Activated CD8-positive, alpha-beta memory T cell treated with anti-CD3 and anti-CD28 coated beads, Interleukin-2, amount 50 U/mL, for 1 hour (primary cell): ENCODE measurements at regions not wholly inside any gene's neighbourhood (a gene's known extent, or its start where the extent isn't known, plus 50 kb on each side); places are given as distances from the start of the nearest gene placed in this dataset.
"Not testable (repeated sequence)": the region's sequence is repeated elsewhere in the genome, so short reads cannot be mapped to it uniquely, and the experiment has no call there.

Experiments
- DNase-seq: peaks from one replicate; pipeline ENCODE4 v3.0.0-alpha.2; 2020; ENCODE audit errors: extremely low read depth

DNA sequence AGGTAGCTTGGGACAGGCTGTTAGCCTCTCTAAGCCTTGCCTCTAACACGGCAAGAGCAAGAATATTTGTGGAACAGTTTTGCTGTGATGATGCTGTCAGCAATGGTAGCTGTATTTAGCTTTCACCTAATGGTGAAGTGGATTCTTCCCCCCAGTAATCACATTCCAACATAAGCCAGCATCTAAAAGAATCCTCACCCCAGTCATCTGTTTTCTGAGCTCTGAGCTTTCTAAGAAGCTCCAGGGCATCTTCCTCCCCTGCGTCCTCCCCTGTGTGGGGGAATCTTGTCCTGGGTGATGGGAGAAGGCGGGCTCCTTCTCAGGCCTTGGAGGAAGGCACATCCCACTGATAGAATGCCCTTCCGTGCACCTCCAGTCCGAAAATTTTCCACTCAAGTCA, 367.6 kb downstream of the BRD1 start:
- DNase-seq = no peak

GRCh38 chr22:49458708-49459099, 369.0 kb downstream of the BRD1 start:
- no peak for DNase-seq

GRCh38 chr22:49457946-49458707, 369.5 kb downstream of the BRD1 start:
- DNase-seq = no peak

DNA sequence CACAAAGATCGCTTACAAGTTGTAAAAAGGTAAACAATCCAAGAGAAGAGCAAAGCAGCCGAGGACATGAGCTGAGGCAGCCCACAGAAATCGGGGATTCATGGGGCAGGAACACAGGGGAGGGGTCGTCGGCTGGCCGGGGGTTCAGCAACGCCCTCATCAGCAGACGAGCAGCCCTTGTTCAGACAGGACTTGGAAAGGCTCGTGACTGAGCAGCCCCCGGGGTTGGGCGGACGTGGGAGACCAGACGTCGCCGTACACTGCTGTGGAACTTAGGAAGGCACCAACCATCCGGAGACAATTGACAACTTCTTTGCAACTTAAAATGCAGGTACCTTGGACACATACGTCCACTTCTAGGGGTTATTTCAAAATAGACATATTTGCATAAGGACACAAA, 370.5 kb downstream of the BRD1 start:
- DNase-seq = no peak

DNA sequence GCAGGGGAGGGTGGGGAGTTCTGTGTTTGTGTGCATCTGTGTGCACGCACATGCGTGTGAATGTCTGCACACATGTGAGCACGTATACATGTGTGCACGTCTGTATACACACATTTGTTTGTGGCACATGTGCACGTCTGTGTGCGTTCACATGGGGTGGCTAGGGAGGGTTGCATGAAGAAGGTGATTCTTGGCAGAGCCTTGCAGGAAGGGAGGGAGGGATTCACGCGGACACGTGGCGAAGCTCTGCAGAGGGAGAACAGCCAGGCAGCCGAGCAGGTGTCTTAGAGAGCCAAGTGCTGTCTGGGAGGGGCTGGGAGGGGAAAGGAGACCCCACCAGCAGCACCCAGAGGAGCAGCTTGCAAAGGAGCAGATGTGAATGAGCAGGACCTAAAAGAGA, 372.1 kb downstream of the BRD1 start:
- no peak for DNase-seq

DNA sequence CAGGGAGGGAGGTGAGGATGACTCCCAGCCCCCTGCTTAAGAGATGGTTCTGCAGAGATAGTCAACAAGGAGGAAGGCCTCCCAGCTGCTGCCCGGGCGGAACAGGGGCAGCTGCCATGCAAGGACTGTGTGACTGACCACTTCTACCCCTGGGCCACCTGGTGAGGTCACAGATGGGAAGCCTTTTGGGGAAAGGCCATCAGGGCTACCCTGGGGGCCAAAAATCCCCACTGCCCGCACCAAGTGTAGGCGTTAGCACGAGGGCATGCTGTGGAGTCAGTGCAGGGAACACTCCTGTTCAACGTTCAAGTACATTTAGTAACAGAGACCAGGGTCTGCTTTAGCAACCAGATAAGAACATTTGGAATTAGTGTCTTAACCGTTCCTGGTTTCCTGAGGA, 372.9 kb downstream of the BRD1 start:
- DNase-seq = no peak

- DNase-seq = no peak
Observed at GRCh38 chr22:49453771-49454170, 373.9 kb downstream of the BRD1 start.

- not testable (repeated sequence) for DNase-seq
Observed at GRCh38 chr22:49453019-49453418, 374.7 kb downstream of the BRD1 start.

DNA sequence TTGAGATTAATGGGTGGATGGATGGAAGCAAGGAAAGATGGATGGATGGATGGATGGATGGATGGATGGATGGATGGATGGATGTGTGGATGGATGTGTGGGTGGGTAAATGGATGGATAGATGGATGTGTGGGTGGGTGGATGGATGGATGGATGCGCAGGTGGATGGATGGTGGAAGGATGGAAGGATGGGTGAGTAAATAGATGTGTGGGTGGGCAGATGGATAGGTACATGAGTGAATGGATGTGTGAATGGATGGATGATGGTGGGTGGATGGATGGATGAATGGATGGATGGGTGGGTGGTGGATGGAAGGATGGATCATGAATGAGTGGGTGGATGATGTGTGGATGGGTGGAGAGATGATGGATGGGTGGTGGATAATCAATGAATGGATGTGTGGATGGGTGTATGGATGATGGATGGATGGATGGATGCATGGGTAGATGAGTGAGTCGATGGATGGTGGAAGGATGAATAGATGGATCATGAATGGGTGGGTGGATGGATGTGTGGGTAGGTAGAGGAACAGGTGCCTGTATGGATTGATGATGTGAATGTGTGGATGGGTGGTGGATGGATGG, 375.2 kb downstream of the BRD1 start:
- no peak for DNase-seq

- no peak for DNase-seq
Observed at GRCh38 chr22:49451070-49451840, 376.4 kb downstream of the BRD1 start.

DNA sequence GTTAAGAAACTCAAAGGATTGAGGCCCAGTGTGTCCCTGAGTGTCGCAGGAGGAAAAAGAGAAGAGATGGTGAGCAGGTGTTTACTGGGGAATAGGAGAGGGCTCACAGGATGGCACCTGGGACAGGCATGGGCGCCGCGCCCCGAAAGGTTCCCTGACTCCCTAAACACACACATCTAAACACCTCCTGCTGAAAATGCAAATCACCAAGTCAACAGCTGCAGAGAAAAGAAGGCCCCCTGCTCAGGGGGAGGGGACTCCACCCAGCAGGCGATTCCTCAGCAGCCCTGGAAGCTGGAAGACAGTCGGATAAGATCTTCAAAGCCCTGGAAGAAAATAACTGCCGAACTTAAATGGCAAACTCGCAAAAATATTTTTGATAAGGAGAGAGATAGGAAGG, 377.2 kb downstream of the BRD1 start:
- DNase-seq = no peak

DNA sequence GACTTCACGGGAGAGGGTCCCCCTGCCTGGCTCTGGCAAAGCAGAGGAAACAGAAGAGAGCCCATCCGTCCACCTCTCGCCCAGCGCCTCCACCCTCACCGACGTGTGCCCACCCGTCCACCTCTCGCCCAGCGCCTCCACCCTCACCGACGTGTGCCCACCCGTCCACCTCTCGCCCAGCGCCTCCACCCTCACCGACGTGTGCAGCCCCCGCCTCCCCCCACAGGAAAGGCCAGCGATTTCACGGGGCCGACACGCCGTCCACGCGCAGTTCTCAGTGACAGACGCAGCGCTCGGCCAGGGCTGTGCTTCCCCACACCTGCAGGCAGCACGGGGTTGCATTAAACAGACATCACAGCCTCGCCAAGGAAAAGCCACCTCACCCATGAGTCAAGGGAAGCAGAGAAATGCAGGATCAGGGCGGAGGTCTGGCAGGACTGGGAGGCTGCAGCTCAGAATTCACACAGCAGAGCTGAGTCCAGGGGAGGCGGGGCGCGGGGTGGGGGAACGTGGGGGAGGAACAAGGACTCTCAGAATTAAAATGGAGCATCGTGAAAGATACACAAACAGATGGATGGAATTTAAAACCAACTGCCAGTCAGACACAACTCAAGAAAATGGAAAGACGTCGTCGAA, 377.7 kb downstream of the BRD1 start:
- no peak for DNase-seq

DNA sequence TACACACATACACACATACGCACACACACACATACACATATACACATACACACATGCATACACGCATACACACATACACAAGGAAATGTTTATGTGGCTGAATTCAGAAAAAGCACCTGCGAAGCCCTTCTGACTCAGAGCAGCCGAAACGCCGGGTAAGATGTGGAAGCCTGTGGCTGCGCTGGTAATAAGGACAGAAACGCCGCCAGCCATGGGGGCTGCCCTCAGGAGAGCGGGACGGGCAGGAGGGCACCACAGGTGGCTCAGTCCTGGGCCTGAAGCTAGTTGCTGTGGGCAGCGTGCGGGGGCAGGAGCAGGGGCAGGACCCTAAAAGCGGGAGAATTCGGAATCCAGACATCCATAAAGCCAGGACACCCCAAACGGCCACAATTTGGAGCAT, 378.3 kb downstream of the BRD1 start:
- no peak for DNase-seq

DNA sequence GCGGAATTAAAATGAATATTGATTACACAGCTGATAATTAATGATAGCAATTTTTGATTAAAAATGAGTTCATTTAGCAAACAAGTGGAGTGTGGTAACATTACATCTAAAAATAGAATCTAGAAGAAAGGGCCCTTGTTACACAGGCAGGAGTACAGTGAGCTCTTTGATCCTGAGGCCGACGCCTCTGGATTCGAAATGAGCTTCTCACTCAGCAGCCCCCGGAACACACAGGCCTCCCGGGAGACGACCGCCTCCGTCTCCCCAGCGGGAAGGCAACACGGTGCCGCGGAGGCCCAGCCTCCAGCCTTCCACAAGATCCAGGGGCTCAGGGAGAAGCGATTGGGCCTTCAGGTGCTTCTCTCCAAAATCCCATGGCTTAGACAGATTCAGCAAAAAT, 379.1 kb downstream of the BRD1 start:
- no peak for DNase-seq

GRCh38 chr22:49447837-49448236, 379.8 kb downstream of the BRD1 start:
- DNase-seq = no peak

DNA sequence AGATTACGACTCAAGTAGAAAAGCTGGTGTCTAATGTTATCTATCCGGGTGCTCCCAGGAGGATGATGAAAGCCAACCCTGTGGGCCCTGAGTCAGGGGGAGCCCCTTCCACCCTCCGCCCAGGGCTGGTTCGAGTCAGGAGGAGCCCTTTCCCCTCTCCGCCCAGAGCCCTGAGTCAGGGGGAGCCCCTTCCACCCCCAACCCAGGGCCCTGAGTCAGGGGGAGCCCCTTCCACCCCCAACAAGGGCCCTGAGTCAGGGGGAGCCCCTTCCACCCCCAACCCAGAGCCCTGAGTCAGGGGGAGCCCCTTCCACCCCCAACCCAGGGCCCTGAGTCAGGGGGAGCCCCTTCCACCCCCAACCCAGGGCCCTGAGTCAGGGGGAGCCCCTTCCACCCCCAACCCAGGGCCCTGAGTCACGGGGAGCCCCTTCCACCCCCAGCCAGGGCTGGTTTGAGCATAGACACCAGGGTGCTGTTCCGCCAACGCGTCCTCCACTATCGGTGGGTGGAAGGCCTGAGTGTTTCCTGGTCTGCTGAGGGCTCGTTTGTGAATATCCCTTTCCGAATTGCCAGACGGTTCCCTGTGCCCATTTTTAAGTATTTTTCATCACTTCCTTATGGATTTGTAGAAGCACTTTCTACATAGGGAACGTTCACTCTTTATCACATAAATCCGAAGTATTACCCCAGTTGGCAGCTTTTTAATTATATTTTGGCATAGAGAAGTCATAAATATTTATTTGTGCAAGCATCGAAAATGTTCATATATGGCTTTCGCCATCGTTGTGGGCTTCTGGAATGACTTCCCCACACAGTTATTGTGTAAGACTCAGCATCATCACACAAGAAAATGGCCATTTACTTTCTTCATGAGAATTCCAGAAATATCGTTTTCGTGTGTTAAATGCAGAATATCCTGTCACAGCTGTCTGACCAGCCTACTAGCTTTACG, 380.6 kb downstream of the BRD1 start:
- no peak for DNase-seq

- no peak for DNase-seq
Observed at GRCh38 chr22:49446145-49446758, 381.4 kb downstream of the BRD1 start.

DNA sequence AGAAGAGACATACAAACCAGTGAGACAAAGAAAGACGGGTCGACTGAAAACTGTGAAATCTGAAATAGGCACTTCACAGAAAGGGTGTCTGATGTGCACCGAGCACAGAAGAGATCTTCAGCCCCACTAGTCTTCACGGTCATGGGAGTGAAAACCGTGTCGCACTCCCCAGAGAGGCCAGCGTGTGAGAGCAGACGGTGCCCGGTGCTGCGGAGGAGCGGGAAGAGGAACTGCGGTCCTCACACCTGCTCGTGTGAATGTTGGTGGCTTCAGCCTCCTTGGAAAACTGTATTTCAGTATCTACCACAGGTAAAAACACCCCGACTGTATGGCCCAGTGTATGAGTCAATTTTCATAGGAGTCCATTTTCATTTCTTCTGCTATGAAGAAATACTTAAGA, 382.9 kb downstream of the BRD1 start:
- DNase-seq = no peak

GRCh38 chr22:49440931-49441330, 386.7 kb downstream of the BRD1 start:
- DNase-seq = no peak

- DNase-seq = no peak
Observed at GRCh38 chr22:49439373-49439772, 388.3 kb downstream of the BRD1 start.

DNA sequence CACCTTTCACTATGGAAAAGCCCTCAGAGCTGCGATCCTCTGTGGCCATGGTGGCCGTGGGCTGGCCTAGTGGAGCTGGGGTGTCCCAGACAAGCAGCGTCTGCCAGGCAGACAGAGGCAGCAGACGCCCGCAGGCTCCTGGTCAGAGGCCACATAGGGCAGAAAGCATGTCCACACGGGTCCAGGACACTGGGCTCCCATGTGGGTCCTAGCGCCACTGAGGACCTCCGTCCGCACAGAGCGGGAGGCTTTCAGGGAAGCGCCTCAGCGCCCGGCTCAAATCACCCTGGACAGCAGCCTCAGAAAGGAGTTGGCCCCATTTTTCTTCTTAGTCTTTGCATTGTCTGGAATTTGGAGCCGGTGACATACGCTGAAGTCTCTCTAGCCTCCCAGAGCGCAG, 389.7 kb downstream of the BRD1 start:
- no peak for DNase-seq
